Astrocyte (in vitro differentiated cells and primary cell): ENCODE measurements at regions not wholly inside any gene's neighbourhood (a gene's known extent, or its start where the extent isn't known, plus 50 kb on each side); places are given as distances from the start of the nearest gene placed in this dataset.

Source experiments
- EZH2 ChIP-seq: IDR thresholded peaks from 2 replicates; pipeline ENCODE4 v1.6.1; 2012; ENCODE audit warnings: mild to moderate bottlenecking, low read length, inconsistent platforms; ENCODE audit not compliant: insufficient read depth
- TF ChIP-seq, protein P1 (sequence below): IDR thresholded peaks from 2 replicates; pipeline ENCODE4 v1.5.1; 2011; ENCODE audit warnings: low read depth, mild to moderate bottlenecking, inconsistent platforms, low read length, moderate library complexity; ENCODE audit not compliant: insufficient read depth

DNA sequence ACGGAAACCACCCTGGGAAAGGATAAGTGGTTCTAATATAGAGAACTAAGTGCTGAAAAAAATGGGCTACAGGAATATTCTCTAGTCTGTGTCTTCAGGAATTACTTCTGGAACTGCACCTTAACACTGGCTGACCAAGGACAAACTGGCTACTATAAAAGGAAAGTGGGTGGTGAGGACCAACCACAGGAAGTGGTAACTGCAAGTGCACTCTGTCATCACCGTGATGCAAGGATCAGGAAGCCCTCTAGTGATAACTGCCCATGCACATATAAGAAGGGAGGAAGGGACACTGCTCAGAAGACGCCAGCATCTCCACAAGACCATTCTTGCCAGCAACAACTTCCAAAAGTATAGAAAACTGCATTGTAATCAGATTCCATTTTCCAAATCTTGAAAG, 424.4 kb upstream of the RGPD4 start:
- TF ChIP-seq, protein P1, sequence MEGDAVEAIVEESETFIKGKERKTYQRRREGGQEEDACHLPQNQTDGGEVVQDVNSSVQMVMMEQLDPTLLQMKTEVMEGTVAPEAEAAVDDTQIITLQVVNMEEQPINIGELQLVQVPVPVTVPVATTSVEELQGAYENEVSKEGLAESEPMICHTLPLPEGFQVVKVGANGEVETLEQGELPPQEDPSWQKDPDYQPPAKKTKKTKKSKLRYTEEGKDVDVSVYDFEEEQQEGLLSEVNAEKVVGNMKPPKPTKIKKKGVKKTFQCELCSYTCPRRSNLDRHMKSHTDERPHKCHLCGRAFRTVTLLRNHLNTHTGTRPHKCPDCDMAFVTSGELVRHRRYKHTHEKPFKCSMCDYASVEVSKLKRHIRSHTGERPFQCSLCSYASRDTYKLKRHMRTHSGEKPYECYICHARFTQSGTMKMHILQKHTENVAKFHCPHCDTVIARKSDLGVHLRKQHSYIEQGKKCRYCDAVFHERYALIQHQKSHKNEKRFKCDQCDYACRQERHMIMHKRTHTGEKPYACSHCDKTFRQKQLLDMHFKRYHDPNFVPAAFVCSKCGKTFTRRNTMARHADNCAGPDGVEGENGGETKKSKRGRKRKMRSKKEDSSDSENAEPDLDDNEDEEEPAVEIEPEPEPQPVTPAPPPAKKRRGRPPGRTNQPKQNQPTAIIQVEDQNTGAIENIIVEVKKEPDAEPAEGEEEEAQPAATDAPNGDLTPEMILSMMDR, result no peak
- no peak for TF ChIP-seq EZH2
